ENCODE measurements at regions not wholly inside any gene's neighbourhood (a gene's known extent, or its start where the extent isn't known, plus 50 kb on each side); places are given as distances from the start of the nearest gene placed in this dataset.

DNA sequence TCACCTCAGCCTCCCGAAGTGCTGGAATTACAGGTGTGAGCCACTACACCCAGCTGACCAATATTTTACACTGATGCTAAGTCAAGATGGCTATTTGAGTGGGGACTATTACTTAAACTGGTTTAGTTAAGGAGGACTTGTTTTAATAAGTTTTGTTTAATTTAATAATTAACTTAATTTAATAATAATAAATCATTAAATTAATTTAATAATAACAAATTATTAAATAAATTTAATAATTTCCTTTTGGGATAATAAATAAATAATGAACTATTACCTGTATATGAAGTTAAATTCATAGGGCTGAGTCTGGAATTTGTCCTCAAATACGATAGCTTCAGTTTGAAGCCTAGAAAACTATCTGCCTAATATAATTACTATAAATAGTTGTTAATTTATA is 665.1 kb upstream of the COX7C start:
- FAIRE-seq (no peak), ATAC-seq (no peak), DNase-seq (ENCODE audit: extremely low read depth in 1 of 4, low spot score in 3 of 4) (no peak)
- CTCF ChIA-PET (ENCODE audit: low intra/inter-chr PET ratio) = no interaction called here
- Histone ChIP-seq H3K36me3 (ENCODE audit: control insufficient read depth, insufficient read depth, low read length) (no peaks in the 10 kb centered on the region), H3K27me3 (ENCODE audit: control insufficient read depth in 2 of 2, insufficient read depth in 2 of 2, low read length in 2 of 2) (no peaks in the 10 kb centered on the region), H3K9me3 (replicated peaks; ENCODE audit: control insufficient read depth, insufficient read depth, low read depth, low read length) (no peaks in the 10 kb centered on the region), H3K4me3 (no peak overlapping the region), H3K4me2 (ENCODE audit: insufficient read depth, low read length) (no peak overlapping the region), H4K20me1 (replicated peaks; ENCODE audit: control insufficient read depth, insufficient read depth, low read length) (no peaks in the 10 kb centered on the region), H2AFZ (ENCODE audit: low read depth, low read length) (no peak overlapping the region), H3K9me1 (ENCODE audit: control insufficient read depth, insufficient read depth, low read length) (no peaks in the 10 kb centered on the region), H3K79me2 (ENCODE audit: control insufficient read depth, insufficient read depth, low read length) (no peaks in the 10 kb centered on the region), H3K9ac (ENCODE audit: insufficient read depth in 1 of 2, low read depth in 2 of 2, low read length in 2 of 2) (no peak overlapping the region), H3K4me1 (replicated peaks in 1 of 2; ENCODE audit: control insufficient read depth in 2 of 2, insufficient read depth in 2 of 2, low read length in 2 of 2) (no peaks in the 10 kb centered on the region), H3K27ac (ENCODE audit: extremely low read depth, low read depth, low read length) (no peak overlapping the region)
- TF ChIP-seq YBX1 (IDR thresholded peaks at IDR 0.05) = no peak
- no peak for TF ChIP-seq CREBBP (IDR thresholded peaks at IDR 0.05; ENCODE audit: low read depth, low read length)
- TF ChIP-seq CHD2 (IDR thresholded peaks at IDR 0.05; ENCODE audit: low read depth, low read length) = no peak
- TF ChIP-seq, protein P1, sequence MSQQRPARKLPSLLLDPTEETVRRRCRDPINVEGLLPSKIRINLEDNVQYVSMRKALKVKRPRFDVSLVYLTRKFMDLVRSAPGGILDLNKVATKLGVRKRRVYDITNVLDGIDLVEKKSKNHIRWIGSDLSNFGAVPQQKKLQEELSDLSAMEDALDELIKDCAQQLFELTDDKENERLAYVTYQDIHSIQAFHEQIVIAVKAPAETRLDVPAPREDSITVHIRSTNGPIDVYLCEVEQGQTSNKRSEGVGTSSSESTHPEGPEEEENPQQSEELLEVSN (IDR thresholded peaks at IDR 0.05; ENCODE audit: borderline replicate concordance in 1 of 2, extremely low read depth in 1 of 2, insufficient read depth in 1 of 2, insufficient read length in 1 of 2, low read depth in 1 of 2, low read length in 1 of 2, poor library complexity in 1 of 2, severe bottlenecking in 1 of 2) = no peak
- TF ChIP-seq NBN (IDR thresholded peaks at IDR 0.05; ENCODE audit: low read depth) = no peak
- TF ChIP-seq ZBTB34 (CRISPR knock-in tag; IDR thresholded peaks at IDR 0.05) = no peak
- TF ChIP-seq GTF2E2 (tag; IDR thresholded peaks at IDR 0.05) = no peak
- no peak for TF ChIP-seq CREB1 (IDR thresholded peaks at IDR 0.05)
- no peak for TF ChIP-seq CREB1 (CRISPR knock-in tag; IDR thresholded peaks at IDR 0.05)
- no peak for TF ChIP-seq ZNF311 (CRISPR knock-in tag; IDR thresholded peaks at IDR 0.05)
- TF ChIP-seq NRF1 (conservative IDR thresholded peaks at IDR 0.05 in 1 of 2, IDR thresholded peaks at IDR 0.05 in 1 of 2) = no peak
- no peak for TF ChIP-seq ZNF324 (CRISPR knock-in tag; IDR thresholded peaks at IDR 0.05)
- no peak for TF ChIP-seq ZNF239 (CRISPR knock-in tag; IDR thresholded peaks at IDR 0.05)
- TF ChIP-seq, protein P2, sequence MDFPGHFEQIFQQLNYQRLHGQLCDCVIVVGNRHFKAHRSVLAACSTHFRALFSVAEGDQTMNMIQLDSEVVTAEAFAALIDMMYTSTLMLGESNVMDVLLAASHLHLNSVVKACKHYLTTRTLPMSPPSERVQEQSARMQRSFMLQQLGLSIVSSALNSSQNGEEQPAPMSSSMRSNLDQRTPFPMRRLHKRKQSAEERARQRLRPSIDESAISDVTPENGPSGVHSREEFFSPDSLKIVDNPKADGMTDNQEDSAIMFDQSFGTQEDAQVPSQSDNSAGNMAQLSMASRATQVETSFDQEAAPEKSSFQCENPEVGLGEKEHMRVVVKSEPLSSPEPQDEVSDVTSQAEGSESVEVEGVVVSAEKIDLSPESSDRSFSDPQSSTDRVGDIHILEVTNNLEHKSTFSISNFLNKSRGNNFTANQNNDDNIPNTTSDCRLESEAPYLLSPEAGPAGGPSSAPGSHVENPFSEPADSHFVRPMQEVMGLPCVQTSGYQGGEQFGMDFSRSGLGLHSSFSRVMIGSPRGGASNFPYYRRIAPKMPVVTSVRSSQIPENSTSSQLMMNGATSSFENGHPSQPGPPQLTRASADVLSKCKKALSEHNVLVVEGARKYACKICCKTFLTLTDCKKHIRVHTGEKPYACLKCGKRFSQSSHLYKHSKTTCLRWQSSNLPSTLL (IDR thresholded peaks at IDR 0.05) = no peak
- no peak for TF ChIP-seq OTX1 (CRISPR knock-in tag; IDR thresholded peaks at IDR 0.05)
- TF ChIP-seq TRIM24 (IDR thresholded peaks at IDR 0.05) = no peak
- POLR2A ChIA-PET = no interaction called here
- 0% methylated on average over 2 of the region's 2 CpGs for WGBS (ENCODE audit: insufficient coverage, low coverage, missing lambda C conversion rate)
- in situ Hi-C loops (cut with MboI) = no loop called here
- BruUV-seq (replicated peaks) = no TSS peak
- intact Hi-C loops (cut with micrococcal nuclease) = no loop called here
